Daoy (cell line): ENCODE measurements at regions not wholly inside any gene's neighbourhood (a gene's known extent, or its start where the extent isn't known, plus 50 kb on each side); places are given as distances from the start of the nearest gene placed in this dataset.
"Not testable (repeated sequence)": the region's sequence is repeated elsewhere in the genome, so short reads cannot be mapped to it uniquely, and the experiment has no call there.

Experiments
- DNase-seq: peaks from one replicate; pipeline ENCODE4 v3.0.0-alpha.2; 2015; ENCODE audit warnings: low read depth

DNA sequence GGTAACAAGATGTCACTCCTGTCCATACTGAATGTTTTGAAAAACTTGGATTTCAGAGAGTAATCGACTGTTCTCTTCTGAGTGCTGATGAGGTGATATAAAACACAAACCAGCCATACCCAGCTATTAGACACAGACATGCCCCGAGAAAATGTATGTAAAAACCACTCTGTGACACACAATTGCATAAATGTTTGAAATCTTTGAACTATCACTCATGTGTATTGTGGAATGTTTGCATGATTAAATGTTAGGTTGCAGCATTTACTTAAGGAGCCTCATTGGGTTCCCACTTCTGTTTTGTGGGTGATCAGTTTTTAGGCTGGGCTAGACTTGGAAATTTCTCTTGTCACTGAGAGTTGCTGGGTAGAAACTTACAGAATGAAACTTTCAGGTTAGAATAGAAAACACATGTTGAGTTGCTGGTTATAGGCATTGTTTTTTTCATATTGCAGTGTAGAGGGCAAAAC, 270.4 kb upstream of the B3GALT2 start:
- no peak for DNase-seq

DNA sequence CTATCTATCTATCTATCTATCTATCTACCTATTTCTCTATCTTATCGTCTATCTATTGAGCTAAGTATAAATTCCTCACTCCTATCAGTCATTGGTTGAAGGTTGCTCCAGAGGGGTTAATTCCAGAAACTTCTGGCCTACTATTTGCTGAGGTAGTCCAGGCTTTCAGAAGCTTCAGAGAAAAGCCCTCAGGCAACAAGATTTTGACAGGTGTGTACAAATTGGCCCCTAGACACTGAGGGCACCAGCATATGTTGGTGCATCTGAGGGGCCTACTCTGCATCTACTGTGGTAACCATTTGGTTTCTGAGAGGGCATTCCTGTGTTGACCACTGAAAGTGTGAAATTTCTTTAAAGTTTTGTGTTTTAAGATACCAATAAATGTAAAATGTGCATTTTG, 265.2 kb upstream of the B3GALT2 start:
- no peak for DNase-seq

DNA sequence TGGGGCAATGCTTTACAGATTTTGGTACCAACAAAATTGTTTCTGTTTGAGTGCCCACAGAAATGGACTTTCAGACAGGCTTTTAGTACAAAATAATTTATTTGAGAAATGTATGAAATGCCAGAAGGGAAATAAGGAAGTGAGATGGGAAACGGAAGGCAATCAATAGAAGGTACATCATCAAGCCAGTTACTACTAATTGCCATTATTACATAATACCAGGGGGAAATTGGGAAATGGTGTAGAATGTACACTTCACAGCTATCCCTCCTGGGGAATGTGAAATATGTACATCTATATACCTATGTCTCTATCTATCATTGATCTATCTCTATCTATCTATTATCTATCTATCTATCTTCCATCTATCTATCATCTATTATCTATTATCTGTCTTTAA, 264.6 kb upstream of the B3GALT2 start:
- DNase-seq: no peak

DNA sequence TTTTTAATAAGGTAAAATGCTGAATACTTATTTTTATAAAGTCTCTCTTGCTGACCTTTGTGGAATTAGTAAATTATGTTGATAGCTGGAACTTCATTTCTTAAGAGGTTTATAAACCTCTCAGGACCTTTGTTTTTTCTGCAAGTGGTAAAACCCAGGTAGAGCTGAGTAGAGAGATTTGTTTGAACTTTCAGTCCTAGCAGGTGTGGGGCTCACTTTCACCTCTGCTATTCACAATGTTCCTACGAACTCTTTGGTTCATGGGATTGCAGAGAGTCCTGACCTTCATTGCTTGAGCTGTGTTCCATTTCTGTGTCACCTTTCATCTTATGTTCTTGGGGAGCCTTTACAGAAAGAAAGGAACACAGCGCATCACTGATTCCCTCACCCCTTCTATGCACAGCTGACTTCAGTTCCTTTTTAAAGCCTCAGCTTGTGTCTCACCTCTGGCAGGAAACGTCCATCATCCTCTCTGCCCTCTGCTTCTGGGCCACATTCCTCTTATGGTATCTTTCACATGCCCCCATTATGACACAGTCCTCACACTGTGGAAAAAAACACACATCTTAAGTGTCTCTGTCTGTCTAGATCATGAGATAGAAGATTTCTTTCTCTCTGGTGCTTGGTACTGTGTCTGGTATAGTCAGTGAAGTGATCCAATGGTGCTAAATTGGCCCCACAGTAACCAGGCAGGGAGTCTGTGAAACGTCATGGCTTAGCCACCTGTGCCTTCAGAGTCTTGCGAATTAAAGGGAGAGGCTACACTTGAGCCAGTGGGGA, 262.5 kb upstream of the B3GALT2 start:
- DNase-seq: no peak

DNA sequence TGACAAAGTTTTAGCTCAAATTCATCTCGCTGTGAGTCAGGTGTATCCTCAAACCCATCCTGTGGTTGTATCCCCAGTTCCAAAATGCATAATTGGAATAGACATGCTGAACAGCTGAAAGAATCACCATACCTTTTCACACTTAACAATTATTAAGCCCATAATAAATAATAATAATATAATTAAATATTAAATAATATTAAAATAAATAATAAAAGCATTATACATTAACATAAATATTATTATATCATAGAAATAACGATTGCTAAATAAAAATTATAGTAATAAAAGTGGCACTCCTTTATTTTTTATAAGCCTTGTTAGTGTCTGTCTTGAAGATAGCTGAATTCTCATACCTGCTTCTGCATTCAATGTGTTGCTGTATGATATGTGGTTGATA, 257.5 kb upstream of the B3GALT2 start:
- DNase-seq: no peak

DNA sequence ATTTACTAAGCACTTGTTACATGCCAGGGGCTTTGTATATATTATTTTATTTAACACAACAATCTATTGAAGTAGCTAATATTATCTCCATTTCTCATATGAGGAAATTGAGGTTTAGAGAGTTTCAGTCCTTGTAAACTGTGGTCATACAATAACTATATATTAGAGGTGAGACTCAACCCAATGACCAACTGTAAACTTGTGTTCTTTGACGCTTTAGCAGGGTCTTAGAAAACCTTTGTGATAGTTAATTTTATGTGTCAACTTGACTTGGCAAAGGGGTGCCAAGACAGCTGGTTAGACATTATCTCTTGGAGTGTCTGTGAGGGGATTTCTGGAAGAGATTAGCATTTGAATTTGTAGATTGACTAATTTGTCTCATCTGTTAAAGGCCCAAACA, 252.4 kb upstream of the B3GALT2 start:
- no peak for DNase-seq

DNA sequence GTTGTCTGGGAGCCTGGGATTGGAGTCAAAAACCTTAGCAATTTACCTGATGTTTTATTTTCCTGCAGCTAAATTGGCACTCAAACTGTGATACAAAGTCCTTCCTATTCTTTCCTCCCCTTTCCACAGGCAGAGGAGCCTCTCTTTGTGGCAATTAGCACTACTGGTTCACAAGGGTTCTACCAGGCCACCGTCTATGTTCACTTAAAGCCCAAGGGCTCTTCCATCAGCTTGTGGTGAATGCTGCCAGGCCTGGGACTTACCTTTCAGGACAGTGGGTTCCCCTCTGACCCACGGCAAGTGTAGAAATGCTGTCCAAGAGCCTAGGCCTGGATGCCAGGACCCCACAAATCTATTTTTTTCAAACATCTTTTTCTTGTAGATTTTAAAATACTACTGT, 251.9 kb upstream of the B3GALT2 start:
- no peak for DNase-seq

DNA sequence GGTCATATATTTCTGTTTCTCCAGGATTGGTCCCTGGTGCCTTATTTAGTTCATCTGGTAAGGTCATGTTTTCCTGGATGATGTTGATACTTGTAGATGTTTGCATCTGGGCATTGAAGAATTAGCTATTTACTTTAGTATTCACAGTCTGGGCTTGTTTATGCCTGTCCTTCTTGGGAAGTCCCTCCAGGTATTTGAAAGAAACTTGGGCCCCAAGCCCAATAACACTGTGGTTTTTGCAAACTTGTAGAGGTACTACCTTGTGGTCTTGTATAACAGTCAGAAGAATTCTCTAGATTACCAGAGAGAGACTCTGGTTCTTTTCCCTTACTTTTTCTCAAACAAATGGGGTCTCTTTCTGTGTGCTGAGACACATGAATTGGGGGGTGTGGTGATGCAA, 251.4 kb upstream of the B3GALT2 start:
- no peak for DNase-seq

DNA sequence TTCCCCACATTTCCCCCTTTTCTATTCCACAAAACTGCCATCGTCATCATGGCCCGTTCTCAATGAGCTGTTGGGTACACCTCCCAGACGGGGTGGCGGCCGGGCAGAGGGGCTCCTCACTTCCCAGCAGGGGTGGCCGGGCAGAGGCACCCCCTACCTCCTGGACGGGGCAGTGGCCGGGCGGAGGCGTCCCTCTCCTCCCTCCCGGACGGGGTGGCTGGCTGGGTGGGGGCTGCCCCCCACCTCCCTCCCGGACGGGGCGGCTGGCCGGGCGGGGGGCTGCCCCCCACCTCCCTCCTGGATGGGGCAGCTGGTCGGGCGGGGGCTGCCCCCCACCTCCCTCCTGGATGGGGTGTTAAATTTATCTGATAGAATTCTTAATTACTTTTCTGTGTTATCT, 250.9 kb upstream of the B3GALT2 start:
- not testable (repeated sequence) for DNase-seq

DNA sequence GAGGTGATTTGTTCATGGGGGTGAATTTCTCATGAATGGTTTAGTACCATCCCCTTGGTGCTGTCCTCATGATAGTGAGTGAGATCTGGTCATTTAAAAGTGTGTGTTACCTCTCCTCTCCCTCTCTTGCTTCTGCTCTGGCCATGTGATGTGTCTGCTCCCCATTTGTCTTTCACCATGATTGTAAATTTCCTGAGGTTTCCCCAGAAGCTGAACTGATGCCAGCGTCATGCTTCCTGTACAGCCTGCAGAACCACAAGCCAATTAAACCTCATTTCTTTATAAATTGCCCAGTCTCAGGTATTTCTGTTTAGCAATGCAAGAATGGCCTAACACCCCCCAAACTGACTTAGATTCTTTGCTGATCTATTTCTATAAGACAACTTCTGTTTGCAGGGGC, 249.4 kb upstream of the B3GALT2 start:
- no peak for DNase-seq

DNA sequence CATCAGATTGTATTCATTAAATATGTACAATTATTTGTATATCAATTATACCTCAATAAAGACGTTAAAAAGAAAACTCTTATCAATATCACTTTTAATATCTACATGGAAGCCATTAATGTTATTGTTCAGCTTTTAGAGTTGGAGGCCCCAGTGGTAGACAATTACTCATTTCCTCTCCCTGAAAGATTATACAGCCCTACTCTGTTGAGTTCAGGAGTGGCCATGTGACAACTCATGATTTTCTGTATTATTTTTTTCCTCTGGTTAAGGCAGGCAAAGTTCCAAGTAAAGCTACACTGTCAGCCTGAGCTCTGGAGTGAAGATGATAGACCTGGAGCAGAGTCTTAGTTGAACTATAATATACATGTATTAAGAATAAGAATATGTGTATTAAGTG, 247.9 kb upstream of the B3GALT2 start:
- DNase-seq: peak; percentile 29

DNA sequence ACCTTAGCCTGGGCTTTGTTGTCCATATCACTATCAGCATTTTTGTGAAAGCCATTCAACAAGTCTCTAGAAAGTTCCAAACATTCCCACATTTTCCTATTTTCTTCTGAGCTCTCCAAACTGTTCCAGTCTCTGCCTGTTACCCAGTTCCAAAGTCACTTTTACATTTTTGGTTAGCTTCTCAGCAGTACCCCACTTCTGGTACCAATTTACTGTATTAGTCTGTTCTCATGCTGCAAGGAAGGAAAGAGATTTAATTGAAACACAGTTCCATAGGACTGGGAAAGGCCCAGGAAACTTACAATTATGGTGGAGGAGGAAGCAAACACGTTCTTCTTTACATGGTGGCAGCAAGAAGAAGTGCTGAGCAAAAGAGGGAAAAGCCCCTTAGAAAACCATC, 247.2 kb upstream of the B3GALT2 start:
- no peak for DNase-seq

DNA sequence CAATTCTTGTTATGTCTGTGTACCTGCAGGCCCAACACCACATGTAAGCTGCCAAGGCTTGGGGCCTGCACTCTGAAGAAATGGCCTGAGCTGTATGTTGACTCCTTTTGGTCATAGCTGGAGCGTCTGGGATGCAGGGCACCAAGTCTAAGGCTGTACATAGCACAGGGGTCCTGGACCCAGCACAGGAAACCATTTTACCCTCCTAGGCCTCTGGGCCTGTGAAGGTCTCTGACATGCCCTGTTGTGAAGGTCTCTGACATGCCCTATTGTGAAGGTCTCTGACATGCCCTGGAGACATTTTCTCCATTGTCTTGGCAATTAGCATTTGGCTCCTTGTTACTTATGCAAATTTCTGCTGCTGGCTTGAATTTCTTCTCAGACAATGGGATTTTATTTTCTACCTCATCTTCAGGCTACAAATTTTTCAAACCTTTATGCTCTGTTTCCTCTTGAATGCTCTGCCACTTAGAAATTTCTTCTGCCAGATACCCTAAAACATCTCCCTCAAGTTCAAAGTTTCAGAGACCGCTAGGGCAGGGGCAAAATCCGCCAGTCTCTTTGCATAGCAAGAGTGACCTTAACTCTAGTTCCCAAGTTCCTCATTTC, 246.7 kb upstream of the B3GALT2 start:
- no peak for DNase-seq

DNA sequence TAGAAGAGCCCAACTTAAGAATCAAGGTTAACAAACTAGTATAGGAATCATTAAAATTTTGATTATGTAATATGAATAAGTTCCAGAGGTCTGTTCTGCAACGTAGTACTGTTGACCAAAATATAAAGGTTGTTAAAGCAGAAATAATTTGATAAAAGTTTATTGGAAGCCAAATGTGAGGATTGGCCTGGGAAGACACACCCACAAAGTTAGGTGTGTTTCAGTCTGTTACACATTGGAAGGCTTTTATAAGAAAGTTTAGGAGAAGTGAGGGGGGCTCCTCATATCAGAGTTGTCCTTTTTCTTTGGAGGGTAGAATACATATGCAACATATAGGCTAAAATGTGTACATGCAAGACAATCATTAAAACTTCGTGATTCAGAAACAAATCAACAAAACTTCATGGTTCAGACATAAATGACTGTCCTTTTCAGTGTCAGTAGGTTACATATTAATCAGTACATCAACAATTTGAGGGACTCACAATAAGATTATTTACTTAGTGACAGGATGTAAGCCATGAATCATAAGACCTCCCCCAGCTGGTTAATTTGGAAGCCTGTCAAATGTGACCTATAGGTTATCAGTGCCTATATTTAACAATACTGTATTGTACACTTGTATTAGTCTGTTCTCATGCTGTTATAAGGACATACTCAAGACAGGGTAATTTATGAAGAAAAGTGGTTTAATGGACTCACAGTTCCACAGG, 245.0 kb upstream of the B3GALT2 start:
- no peak for DNase-seq

DNA sequence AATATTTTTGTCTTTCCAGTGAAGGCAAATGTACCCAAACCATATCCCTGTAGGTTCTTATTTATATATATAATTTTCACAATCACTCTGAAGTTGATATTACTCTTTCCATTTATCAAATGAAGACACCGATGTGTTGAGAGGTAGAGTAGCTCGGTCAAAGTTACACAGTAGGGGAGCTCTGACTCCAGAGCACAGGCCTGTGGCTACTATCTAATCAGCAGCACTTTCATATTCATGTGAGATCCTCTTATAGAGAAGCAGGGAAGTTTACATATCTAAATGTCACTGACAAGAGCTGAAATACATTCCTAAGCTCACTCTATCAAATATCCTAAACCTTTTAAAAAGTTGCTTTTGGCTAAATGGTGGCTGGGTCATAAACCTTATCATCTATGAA, 241.1 kb upstream of the B3GALT2 start:
- DNase-seq: no peak

DNA sequence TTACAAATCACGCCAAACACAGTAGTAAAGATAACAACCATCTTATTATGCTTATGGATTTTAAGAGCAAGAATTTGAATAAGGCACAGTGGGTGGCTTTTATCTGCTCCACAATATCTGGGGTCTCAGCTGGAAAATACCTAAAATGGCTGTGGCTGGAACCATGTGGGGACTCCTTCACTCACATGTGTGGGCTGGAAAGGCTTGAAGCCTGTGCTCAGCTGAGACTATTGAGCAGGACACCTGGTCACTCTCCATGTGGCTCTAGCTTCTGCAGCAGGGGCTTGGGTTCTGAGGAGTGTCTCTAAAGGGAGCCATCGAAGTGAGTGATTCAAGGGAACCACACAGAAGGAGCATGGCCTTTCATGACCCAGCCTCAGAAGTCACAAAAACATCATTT, 239.6 kb upstream of the B3GALT2 start:
- DNase-seq: no peak

DNA sequence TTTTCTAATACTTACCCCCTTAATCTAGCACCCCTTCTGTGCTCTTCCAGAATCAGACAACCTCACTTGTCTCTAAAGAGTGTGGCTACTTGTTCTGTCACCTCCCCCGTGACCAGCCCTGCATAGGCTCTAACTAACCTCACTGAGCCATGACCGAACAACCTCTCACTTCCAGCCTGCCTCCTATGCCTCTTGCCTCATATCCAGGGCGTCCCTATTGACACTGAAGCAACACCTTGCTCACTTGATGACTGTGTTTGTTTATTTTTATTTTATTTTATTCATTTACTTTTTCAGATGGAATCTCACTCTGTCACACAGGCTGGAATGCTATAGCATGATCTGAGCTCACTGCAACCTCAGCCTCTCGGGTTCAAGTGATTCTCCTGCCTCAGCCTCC, 235.1 kb upstream of the B3GALT2 start:
- no peak for DNase-seq

DNA sequence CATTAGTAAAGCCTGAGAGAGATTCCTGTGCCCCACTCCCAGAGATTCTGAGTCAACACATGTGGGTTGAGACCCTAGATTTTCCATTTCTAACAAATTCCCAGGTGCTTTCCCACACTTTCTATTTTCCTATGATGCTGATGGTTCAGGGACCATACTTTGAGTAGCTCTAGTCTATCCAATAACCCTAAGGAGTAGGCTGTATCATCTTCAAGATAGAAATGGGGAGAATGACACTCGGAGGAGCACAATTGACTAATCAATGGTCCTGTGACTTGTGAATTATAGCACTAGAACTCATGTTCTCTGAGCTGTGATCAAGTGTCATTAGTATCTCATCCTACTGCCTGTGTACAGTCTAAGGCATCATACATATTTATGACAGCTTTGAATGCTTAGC, 232.9 kb upstream of the B3GALT2 start:
- no peak for DNase-seq

DNA sequence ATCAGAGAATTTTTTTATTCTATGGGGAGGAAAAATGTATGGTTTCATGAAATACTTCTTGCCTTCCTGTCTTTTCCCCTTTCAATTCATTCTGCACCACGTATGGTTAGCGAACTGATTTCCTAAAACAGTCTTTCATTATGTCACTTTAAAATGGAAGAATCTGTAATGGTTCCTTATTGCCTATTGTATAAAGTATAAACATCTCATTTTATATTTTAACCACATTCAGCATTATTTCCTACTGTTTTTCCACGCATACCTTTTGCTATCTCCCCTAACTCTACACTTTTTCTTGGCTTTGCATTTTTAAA, 232.3 kb upstream of the B3GALT2 start:
- no peak for DNase-seq

DNA sequence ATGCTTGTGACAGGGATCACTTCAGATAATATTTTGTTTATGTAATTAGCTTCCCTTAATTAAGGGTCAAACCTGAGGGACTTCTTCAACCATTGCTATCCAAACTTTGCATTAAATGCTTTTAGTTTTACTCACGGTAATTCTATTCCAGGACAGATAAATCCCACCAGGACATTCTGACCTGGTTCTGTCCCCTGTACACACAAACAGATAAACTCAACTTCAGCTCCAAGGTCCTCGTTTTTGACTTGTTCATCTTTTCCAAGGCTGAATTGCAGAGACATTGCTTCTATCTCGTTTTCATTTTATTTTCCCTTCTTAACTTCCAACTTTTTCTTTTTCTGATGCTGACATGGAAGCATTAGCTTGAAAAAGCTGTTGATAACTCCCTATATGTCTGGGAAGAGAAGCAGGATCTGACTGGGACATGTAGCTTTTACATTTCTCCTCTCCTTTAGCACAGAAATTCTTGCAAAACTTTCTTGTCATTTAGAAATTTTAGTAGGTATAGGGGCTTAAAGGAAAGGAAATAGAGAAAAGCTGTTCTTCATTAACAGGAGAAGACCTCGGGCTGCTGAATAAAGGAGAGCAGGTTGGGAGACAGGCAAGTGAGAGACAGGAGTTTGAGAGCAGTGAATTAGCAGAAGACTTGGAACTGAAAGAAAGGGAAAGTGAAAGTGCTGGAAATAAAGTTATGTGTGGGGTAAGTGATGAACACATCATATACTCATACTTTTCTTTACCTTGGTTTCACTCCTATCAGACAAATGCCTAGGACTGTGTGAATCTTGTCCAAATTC, 231.7 kb upstream of the B3GALT2 start:
- DNase-seq: peak; percentile 48

DNA sequence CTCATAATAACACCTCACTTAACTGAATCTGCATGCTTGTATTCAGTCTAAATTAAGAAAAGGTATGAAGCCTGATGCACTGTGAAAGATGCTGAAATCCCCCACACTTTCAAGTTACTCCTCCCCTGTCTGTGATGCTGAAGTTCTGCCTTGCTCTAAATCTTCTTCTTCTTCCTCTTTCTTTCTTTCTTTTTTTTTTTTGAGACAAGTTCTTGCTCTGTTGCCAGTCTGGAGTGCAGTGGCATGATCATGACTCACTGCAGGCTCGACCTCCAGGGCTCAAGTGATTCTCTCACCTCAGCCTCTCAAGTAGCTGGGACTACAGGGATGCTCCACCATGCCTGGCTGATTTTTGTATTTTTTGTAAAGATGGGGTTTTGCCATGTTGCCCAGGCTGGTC, 231.0 kb upstream of the B3GALT2 start:
- peak; percentile 62 for DNase-seq

DNA sequence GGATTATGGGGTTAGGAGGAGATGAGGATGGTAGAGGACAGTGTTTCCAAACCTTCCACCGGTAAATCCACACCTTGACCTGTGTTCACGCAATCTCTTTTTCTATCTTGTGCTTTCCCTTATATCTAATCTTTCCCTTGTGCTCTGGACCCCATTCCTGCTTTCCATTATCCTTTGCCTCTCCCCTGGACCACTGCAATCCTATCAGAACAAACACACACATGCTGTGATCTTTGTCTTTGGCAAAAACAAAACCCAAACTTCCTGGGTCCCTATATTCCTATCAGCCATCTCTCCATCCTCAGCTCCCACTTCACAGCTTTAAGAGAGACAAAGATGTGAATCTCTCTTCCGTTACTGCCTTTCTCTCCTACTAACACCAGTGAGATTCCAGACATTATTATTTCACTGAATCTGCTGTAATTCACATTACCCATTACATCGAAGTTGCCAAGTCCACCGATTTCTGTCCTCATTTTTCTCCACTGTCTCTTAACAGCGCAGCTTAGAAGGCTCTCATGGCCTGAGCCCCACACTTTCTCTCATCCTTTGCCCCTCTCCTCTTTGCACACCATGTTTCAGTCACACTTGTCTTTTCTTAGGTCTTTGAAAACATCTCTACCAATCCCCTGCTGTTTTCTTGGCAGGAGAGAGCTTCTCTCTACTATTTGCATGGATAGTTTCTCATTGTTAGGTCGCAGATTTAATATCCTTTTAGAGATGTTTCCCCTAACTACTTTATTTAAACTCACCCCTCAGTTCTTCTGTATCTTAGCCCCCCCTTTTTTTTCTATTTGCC, 230.0 kb upstream of the B3GALT2 start:
- DNase-seq: no peak
